ENCODE measurements at regions not wholly inside any gene's neighbourhood (a gene's known extent, or its start where the extent isn't known, plus 50 kb on each side); places are given as distances from the start of the nearest gene placed in this dataset.

GRCh38 chr10:6751363-6751762 is 171.3 kb upstream of the PRKCQ start:
- in situ Hi-C loops (cut with HindIII; ENCODE audit: extremely low pct_ligation_motif_present, low pct_unique_long_range_greater_than_20kb) (no loop called here), intact Hi-C loops (cut with micrococcal nuclease; ENCODE audit: unreplicated experiment) (no loop called here)
- DNase-seq (ENCODE audit: low spot score): no peak
- H3K4me1 ChIP-seq (ENCODE audit: insufficient read depth, low read length): no peaks in the 10 kb centered on the region
- 32% methylated on average over 4 of the region's 4 CpGs for WGBS (ENCODE audit: low lambda C conversion rate)
- ChIA-PET POLR2A (no interaction called here), CTCF (ENCODE audit: low intra/inter-chr PET ratio, low total read pairs) (no interaction called here)
- H3K4me2 ChIP-seq (ENCODE audit: low read depth, low read length): no peak overlapping the region
- H3K27ac ChIP-seq (ENCODE audit: extremely low read length, insufficient read depth, low read length): no peak overlapping the region
- FAIRE-seq: no peak
- H3K36me3 ChIP-seq (replicated peaks in 1 of 2; ENCODE audit: control insufficient read depth in 1 of 2, insufficient read depth in 2 of 2, low read length in 2 of 2): no peaks in the 10 kb centered on the region
- H2AFZ ChIP-seq (ENCODE audit: low read length): no peak overlapping the region
- no peaks in the 10 kb centered on the region for H3K79me2 ChIP-seq (ENCODE audit: insufficient read depth, low read length)
- H3K9me3 ChIP-seq (ENCODE audit: low read length): no peaks in the 10 kb centered on the region
- no peak for ATAC-seq
- no peaks in the 10 kb centered on the region for H4K20me1 ChIP-seq (ENCODE audit: insufficient read depth, low read length)
- no peak overlapping the region for H3K9ac ChIP-seq (ENCODE audit: insufficient read depth, low read depth, low read length)
- BruUV-seq (replicated peaks): no TSS peak
- no peaks in the 10 kb centered on the region for H3K27me3 ChIP-seq (ENCODE audit: control insufficient read depth in 1 of 2, insufficient read depth in 2 of 2, low read length in 2 of 2)
- H3K4me3 ChIP-seq (replicated peaks in 1 of 3; ENCODE audit: insufficient read depth in 1 of 3, low read depth in 2 of 3, low read length in 3 of 3): no peak overlapping the region
- TF ChIP-seq HOXD1 (CRISPR knock-in tag; IDR thresholded peaks at IDR 0.05): no peak
- no peak for TF ChIP-seq HES4 (CRISPR knock-in tag; IDR thresholded peaks at IDR 0.05; ENCODE audit: borderline replicate concordance)
- TF ChIP-seq TBP (CRISPR knock-in tag; IDR thresholded peaks at IDR 0.05): no peak
- no peak for TF ChIP-seq HNRNPL (IDR thresholded peaks at IDR 0.05; ENCODE audit: low read depth, low read length)
- TF ChIP-seq ZNF484 (CRISPR knock-in tag; IDR thresholded peaks at IDR 0.05; ENCODE audit: borderline replicate concordance, low read depth): no peak
- TF ChIP-seq ZNF33A (CRISPR knock-in tag; IDR thresholded peaks at IDR 0.05; ENCODE audit: borderline replicate concordance): no peak
- no peak for TF ChIP-seq ZNF7 (CRISPR knock-in tag; IDR thresholded peaks at IDR 0.05)
- no peak for TF ChIP-seq ZNF891 (CRISPR knock-in tag; IDR thresholded peaks at IDR 0.05)
- TF ChIP-seq ZBTB14 (CRISPR knock-in tag; IDR thresholded peaks at IDR 0.05): no peak
- TF ChIP-seq TEAD2 (CRISPR knock-in tag; IDR thresholded peaks at IDR 0.05): no peak
- TF ChIP-seq TP53 (CRISPR knock-in tag; conservative IDR thresholded peaks at IDR 0.05): no peak
- no peak for TF ChIP-seq ZNF564 (CRISPR knock-in tag; IDR thresholded peaks at IDR 0.05)
- no peak for TF ChIP-seq AFF4 (CRISPR knock-in tag; IDR thresholded peaks at IDR 0.05)
- TF ChIP-seq MZF1 (CRISPR knock-in tag; IDR thresholded peaks at IDR 0.05; ENCODE audit: borderline replicate concordance): no peak
- no peak for TF ChIP-seq ZNF710 (CRISPR knock-in tag; IDR thresholded peaks at IDR 0.05; ENCODE audit: borderline replicate concordance)
